ENCODE measurements at regions not wholly inside any gene's neighbourhood (a gene's known extent, or its start where the extent isn't known, plus 50 kb on each side); places are given as distances from the start of the nearest gene placed in this dataset.

DNA sequence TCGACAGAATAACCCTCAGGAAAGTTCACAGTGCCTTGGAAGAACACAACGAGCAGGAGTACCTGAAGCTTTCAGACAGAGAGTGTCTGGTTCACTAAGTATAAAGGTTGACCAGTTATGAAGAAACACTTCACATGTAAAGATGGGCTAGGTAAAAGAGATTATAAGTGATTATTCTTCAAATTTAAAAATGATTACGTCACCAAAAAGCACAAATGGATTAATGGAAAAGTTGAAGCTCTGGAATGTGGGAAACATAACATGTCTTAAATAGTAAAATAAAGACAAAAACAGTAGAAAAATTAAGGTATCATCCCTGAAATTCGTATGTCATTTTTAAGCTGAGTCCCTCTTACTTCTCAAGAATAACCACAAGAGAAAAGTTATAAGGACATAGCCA is 643.9 kb upstream of the KLF12 start:
- H4K20me1 ChIP-seq (ENCODE audit: insufficient read depth): no peaks in the 10 kb centered on the region
- no peak overlapping the region for H3K4me2 ChIP-seq
- H3K4me1 ChIP-seq (ENCODE audit: low read depth, poor library complexity, severe bottlenecking): no peaks in the 10 kb centered on the region
- H3K79me2 ChIP-seq (ENCODE audit: insufficient read depth, low read depth): no peaks in the 10 kb centered on the region
- no peak overlapping the region for H2AFZ ChIP-seq (ENCODE audit: low read depth)
- no peak overlapping the region for H3K9ac ChIP-seq
- no peak overlapping the region for H3K27ac ChIP-seq
- H3K36me3 ChIP-seq (ENCODE audit: insufficient read depth): no peaks in the 10 kb centered on the region
- H3K4me3 ChIP-seq (IDR thresholded peaks at IDR 0.05; ENCODE audit: insufficient read depth, low read depth, low read length): no peak overlapping the region
- TF ChIP-seq, protein P1, sequence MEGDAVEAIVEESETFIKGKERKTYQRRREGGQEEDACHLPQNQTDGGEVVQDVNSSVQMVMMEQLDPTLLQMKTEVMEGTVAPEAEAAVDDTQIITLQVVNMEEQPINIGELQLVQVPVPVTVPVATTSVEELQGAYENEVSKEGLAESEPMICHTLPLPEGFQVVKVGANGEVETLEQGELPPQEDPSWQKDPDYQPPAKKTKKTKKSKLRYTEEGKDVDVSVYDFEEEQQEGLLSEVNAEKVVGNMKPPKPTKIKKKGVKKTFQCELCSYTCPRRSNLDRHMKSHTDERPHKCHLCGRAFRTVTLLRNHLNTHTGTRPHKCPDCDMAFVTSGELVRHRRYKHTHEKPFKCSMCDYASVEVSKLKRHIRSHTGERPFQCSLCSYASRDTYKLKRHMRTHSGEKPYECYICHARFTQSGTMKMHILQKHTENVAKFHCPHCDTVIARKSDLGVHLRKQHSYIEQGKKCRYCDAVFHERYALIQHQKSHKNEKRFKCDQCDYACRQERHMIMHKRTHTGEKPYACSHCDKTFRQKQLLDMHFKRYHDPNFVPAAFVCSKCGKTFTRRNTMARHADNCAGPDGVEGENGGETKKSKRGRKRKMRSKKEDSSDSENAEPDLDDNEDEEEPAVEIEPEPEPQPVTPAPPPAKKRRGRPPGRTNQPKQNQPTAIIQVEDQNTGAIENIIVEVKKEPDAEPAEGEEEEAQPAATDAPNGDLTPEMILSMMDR (conservative IDR thresholded peaks at IDR 0.05; ENCODE audit: low read depth, low read length): no peak
- H3K27me3 ChIP-seq (ENCODE audit: insufficient read depth, low read depth): no peaks in the 10 kb centered on the region

DNA sequence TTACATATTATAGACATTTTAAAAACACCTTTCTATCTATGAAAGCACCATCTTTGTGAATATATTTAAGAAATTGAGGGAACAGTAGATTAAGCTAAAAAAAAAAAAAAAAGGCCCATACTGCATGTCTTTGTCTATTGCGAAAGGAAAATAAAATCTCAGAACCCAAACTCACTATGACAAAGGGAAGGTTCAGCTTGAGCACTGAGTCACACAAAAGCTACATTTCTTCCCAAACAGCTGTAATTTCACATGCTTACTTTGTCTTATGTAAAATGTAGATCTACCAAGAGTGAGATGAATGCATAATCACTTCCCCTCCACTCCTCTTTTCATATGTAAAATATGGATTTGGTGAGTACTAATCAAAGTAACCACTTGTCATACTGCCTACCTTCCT is 640.1 kb upstream of the KLF12 start:
- Histone ChIP-seq H2AFZ (ENCODE audit: low read depth) (no peak overlapping the region), H3K4me1 (ENCODE audit: low read depth, poor library complexity, severe bottlenecking) (no peaks in the 10 kb centered on the region), H3K27me3 (ENCODE audit: insufficient read depth, low read depth) (no peaks in the 10 kb centered on the region), H3K9ac (no peak overlapping the region), H4K20me1 (ENCODE audit: insufficient read depth) (no peaks in the 10 kb centered on the region), H3K36me3 (ENCODE audit: insufficient read depth) (no peaks in the 10 kb centered on the region), H3K4me2 (no peak overlapping the region), H3K4me3 (IDR thresholded peaks at IDR 0.05; ENCODE audit: insufficient read depth, low read depth, low read length) (no peak overlapping the region), H3K27ac (no peak overlapping the region), H3K79me2 (ENCODE audit: insufficient read depth, low read depth) (no peaks in the 10 kb centered on the region)
- TF ChIP-seq, protein P1 (conservative IDR thresholded peaks at IDR 0.05; ENCODE audit: low read depth, low read length): no peak

DNA sequence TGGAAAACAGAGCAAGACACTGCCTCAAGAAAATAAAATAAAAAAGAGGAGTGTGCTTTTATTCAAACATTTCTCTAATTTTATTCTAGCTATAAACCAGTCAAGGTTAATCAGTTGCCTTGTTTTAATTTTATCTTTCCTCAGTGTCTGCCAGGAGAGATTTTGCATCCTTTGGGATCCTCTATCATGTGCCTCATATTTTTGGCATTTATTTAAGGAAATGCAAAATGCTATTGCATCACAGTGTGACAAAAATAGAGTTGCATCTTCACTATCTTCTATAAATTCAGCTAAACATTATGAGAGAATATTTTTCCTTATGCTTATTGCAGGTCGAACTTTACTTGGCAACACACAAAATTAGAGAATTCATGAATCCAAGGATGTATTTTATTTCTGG is 639.0 kb upstream of the KLF12 start:
- Histone ChIP-seq H2AFZ (ENCODE audit: low read depth) (no peak overlapping the region), H3K79me2 (ENCODE audit: insufficient read depth, low read depth) (no peaks in the 10 kb centered on the region), H3K4me2 (no peak overlapping the region), H3K4me1 (ENCODE audit: low read depth, poor library complexity, severe bottlenecking) (no peaks in the 10 kb centered on the region), H3K27ac (no peak overlapping the region), H3K27me3 (ENCODE audit: insufficient read depth, low read depth) (no peaks in the 10 kb centered on the region), H3K9ac (no peak overlapping the region), H4K20me1 (ENCODE audit: insufficient read depth) (no peaks in the 10 kb centered on the region), H3K36me3 (ENCODE audit: insufficient read depth) (no peaks in the 10 kb centered on the region), H3K4me3 (IDR thresholded peaks at IDR 0.05; ENCODE audit: insufficient read depth, low read depth, low read length) (no peak overlapping the region)
- TF ChIP-seq, protein P1 (conservative IDR thresholded peaks at IDR 0.05; ENCODE audit: low read depth, low read length): no peak

DNA sequence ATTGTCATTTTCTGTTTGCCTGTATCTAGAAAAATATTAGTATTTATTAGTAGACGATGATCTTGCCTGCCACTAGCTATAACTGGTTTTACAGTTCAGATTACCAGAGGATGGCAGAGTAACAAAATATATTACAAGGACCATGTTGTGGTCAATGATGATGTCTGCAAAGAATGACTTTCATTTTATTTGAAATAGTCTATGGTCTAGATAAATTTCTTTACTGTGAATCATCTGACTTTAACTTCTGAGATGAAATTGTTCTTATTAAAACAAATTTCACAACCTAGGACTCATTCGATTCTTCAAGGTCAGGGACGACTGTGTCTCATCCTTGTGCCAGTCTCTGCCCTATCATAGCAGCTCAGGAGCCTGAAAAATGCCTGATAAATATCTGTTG is 637.8 kb upstream of the KLF12 start:
- no peak overlapping the region for H3K4me2 ChIP-seq

More for the DNA sequence above, 637.8 kb upstream of the KLF12 start:
- no peak overlapping the region for H2AFZ ChIP-seq (ENCODE audit: low read depth)
- no peaks in the 10 kb centered on the region for H3K4me1 ChIP-seq (ENCODE audit: low read depth, poor library complexity, severe bottlenecking)
- H4K20me1 ChIP-seq (ENCODE audit: insufficient read depth): no peaks in the 10 kb centered on the region
- no peak overlapping the region for H3K27ac ChIP-seq
- H3K27me3 ChIP-seq (ENCODE audit: insufficient read depth, low read depth): no peaks in the 10 kb centered on the region
- TF ChIP-seq, protein P1 (conservative IDR thresholded peaks at IDR 0.05; ENCODE audit: low read depth, low read length): no peak
- H3K79me2 ChIP-seq (ENCODE audit: insufficient read depth, low read depth): no peaks in the 10 kb centered on the region
- no peak overlapping the region for H3K4me3 ChIP-seq (IDR thresholded peaks at IDR 0.05; ENCODE audit: insufficient read depth, low read depth, low read length)
- H3K9ac ChIP-seq: no peak overlapping the region
- H3K36me3 ChIP-seq (ENCODE audit: insufficient read depth): no peaks in the 10 kb centered on the region

Data from KMS-11 (cell line).